IMR-90 (cell line): ENCODE measurements at regions not wholly inside any gene's neighbourhood (a gene's known extent, or its start where the extent isn't known, plus 50 kb on each side); places are given as distances from the start of the nearest gene placed in this dataset.

ENCODE experiments used
- ATAC-seq: fragments of 200-7000 bp; cut with Tn5 transposase; 2 replicates; pipeline ENCODE4 v1.9.1; 2020; ENCODE audit warnings: low read depth, mild to moderate bottlenecking, moderate library complexity
- BruUV-seq: library from RNA; stranded (reverse); fragments of 400-500 nt; replicated peaks from 2 replicates; lab custom pipeline; 2021; lab: Mats Ljungman, UMichigan
- CTCF ChIA-PET: fragments of 300-600 bp; formaldehyde crosslinking; extraction: SDS; loops from one replicate; lab custom pipeline; 2021; ENCODE audit warnings: antibody characterized with exemption; lab: Yijun Ruan, JAX
- POLR2A ChIA-PET: fragments of 300-600 bp; sonication (Branson Sonifier 250); formaldehyde crosslinking; loops from one replicate; lab custom pipeline; 2022; ENCODE audit warnings: antibody characterized with exemption; ENCODE audit not compliant: unreplicated experiment; lab: Charles Lee
- DNase-seq: peaks from one replicate; pipeline ENCODE4 v3.0.0; 2013
- H2AFZ ChIP-seq: replicated peaks from 2 replicates; pipeline ENCODE3; 2013; ENCODE audit warnings: low read length, mild to moderate bottlenecking; ENCODE audit not compliant: poor library complexity
- H2AK5ac ChIP-seq: 2 replicates; pipeline ENCODE4 v1.6.1; 2013; ENCODE audit warnings: low read depth, low read length, inconsistent platforms
- H2AK9ac ChIP-seq: replicated peaks from 2 replicates; pipeline ENCODE3; 2013; ENCODE audit warnings: mild to moderate bottlenecking, low read depth, low read length, moderate library complexity; ENCODE audit not compliant: poor library complexity
- H2BK120ac ChIP-seq: 2 replicates; pipeline ENCODE4 v1.6.1; 2013; ENCODE audit warnings: low read depth, low read length, inconsistent platforms
- H2BK15ac ChIP-seq: 3 replicates; pipeline ENCODE4 v1.6.1; 2013; ENCODE audit warnings: low read depth, low read length, inconsistent platforms
- H2BK20ac ChIP-seq: 2 replicates; pipeline ENCODE4 v1.6.1; 2013; ENCODE audit warnings: low read depth, mild to moderate bottlenecking, inconsistent platforms, low read length, moderate library complexity
- H2BK5ac ChIP-seq: 2 replicates; pipeline ENCODE4 v1.6.1; 2013; ENCODE audit warnings: mild to moderate bottlenecking, low read depth, low read length, inconsistent platforms; ENCODE audit not compliant: poor library complexity, severe bottlenecking
- H3K14ac ChIP-seq: replicated peaks from 2 replicates; pipeline ENCODE4 v1.6.1; 2013; ENCODE audit warnings: low read depth, low read length, inconsistent platforms
- H3K18ac ChIP-seq: 2 replicates; pipeline ENCODE4 v1.6.1; 2013; ENCODE audit warnings: low read depth, low read length, control low read depth
- H3K23ac ChIP-seq: 2 replicates; pipeline ENCODE4 v1.6.1; 2013; ENCODE audit warnings: low read depth, low read length, inconsistent platforms
- H3K27ac ChIP-seq: 2 replicates; pipeline ENCODE4 v1.5.1; 2013; ENCODE audit warnings: mild to moderate bottlenecking, control low read depth, low read length; ENCODE audit not compliant: insufficient read depth
- H3K27me3 ChIP-seq: 2 replicates; pipeline ENCODE4 v1.6.1; 2013; ENCODE audit warnings: low read length; ENCODE audit not compliant: control insufficient read depth, insufficient read depth
- H3K36me3 ChIP-seq: 2 replicates; pipeline ENCODE4 v1.6.1; 2013; ENCODE audit warnings: low read length, mixed read lengths; ENCODE audit not compliant: control insufficient read depth, insufficient read depth
- H3K4ac ChIP-seq: 2 replicates; pipeline ENCODE4 v1.6.1; 2013; ENCODE audit warnings: low read depth, low read length, inconsistent platforms
- H3K4me1 ChIP-seq: 2 replicates; pipeline ENCODE4 v1.6.1; 2013; ENCODE audit warnings: low read length, mixed read lengths; ENCODE audit not compliant: control insufficient read depth, insufficient read depth
- H3K4me2 ChIP-seq: 2 replicates; pipeline ENCODE4 v1.6.1; 2013; ENCODE audit warnings: low read depth, mild to moderate bottlenecking, control low read depth, low read length, moderate library complexity
- H3K4me3 ChIP-seq: 2 replicates; pipeline ENCODE4 v1.5.1; 2013; ENCODE audit warnings: low read depth, mild to moderate bottlenecking, control low read depth, low read length, moderate library complexity; ENCODE audit not compliant: insufficient read depth
- H3K56ac ChIP-seq: 2 replicates; pipeline ENCODE4 v1.6.1; 2013; ENCODE audit warnings: low read length, inconsistent platforms; ENCODE audit not compliant: insufficient read depth; ENCODE audit errors: extremely low read depth
- H3K79me1 ChIP-seq, 2 experiments: 2 replicates each; pipeline ENCODE4 v1.6.1; 2013; ENCODE audit warnings: low read length in 2 of 2, inconsistent platforms in 1 of 2, low read depth in 1 of 2
- H3K9ac ChIP-seq: 2 replicates; pipeline ENCODE4 v1.6.1; 2013; ENCODE audit warnings: low read depth, low read length, control low read depth
- H3K9me1 ChIP-seq: 2 replicates; pipeline ENCODE4 v1.6.1; 2013; ENCODE audit warnings: low read length, inconsistent platforms; ENCODE audit not compliant: insufficient read depth
- H3K9me3 ChIP-seq: 2 replicates; pipeline ENCODE4 v1.6.1; 2013; ENCODE audit warnings: low read length; ENCODE audit not compliant: control insufficient read depth, insufficient read depth
- H4K20me1 ChIP-seq: 2 replicates; pipeline ENCODE4 v1.6.1; 2013; ENCODE audit warnings: low read length, inconsistent platforms; ENCODE audit not compliant: insufficient read depth
- H4K5ac ChIP-seq: 2 replicates; pipeline ENCODE4 v1.6.1; 2013; ENCODE audit warnings: mild to moderate bottlenecking, low read depth, low read length, control low read depth
- H4K8ac ChIP-seq, 2 experiments: 2 replicates each; pipeline ENCODE4 v1.6.1; 2013; ENCODE audit warnings: low read depth in 2 of 2, low read length in 2 of 2, control low read depth in 1 of 2, inconsistent platforms in 1 of 2
- H4K91ac ChIP-seq: 2 replicates; pipeline ENCODE4 v1.6.1; 2013; ENCODE audit warnings: low read depth, low read length, inconsistent platforms; ENCODE audit not compliant: insufficient read depth
- BHLHE40 ChIP-seq: fragments of 150-350 bp; IDR thresholded peaks from 2 replicates; pipeline ENCODE4 v1.6.1; 2016; ENCODE audit warnings: mild to moderate bottlenecking, low read depth, low read length
- CEBPB ChIP-seq: IDR thresholded peaks from 2 replicates; pipeline ENCODE4 v1.6.1; 2012; ENCODE audit warnings: low read depth, low read length, improper control_type of control experiment
- CHD1 ChIP-seq: IDR thresholded peaks from 2 replicates; pipeline ENCODE4 v1.6.1; 2012; ENCODE audit warnings: low read depth, low read length, improper control_type of control experiment
- FOS ChIP-seq: fragments of 150-350 bp; IDR thresholded peaks from 2 replicates; pipeline ENCODE4 v1.6.1; 2016; ENCODE audit warnings: low read depth, low read length
- MAZ ChIP-seq: IDR thresholded peaks from 2 replicates; pipeline ENCODE4 v1.6.1; 2012; ENCODE audit warnings: low read depth, mild to moderate bottlenecking, low read length, improper control_type of control experiment, moderate library complexity, borderline replicate concordance
- MXI1 ChIP-seq: IDR thresholded peaks from 2 replicates; pipeline ENCODE4 v1.6.1; 2012; ENCODE audit warnings: low read depth, mild to moderate bottlenecking, low read length, moderate library complexity, borderline replicate concordance
- NFE2L2 ChIP-seq: fragments of 150-350 bp; IDR thresholded peaks from 2 replicates; pipeline ENCODE4 v1.6.1; 2016; ENCODE audit warnings: low read depth, mild to moderate bottlenecking, low read length
- POLR2A ChIP-seq: IDR thresholded peaks from 2 replicates; pipeline ENCODE4 v1.6.1; 2012; ENCODE audit warnings: mild to moderate bottlenecking, low read depth, low read length
- RAD21 ChIP-seq: IDR thresholded peaks from 2 replicates; pipeline ENCODE4 v1.6.1; 2012; ENCODE audit warnings: low read length, improper control_type of control experiment
- RCOR1 ChIP-seq: IDR thresholded peaks from 2 replicates; pipeline ENCODE4 v1.6.1; 2012; ENCODE audit warnings: mild to moderate bottlenecking, low read length, improper control_type of control experiment; ENCODE audit not compliant: insufficient replicate concordance
- RFX5 ChIP-seq: IDR thresholded peaks from 2 replicates; pipeline ENCODE4 v1.8.0; 2012; ENCODE audit warnings: low read depth, mild to moderate bottlenecking, low read length, moderate library complexity
- SMC3 ChIP-seq: fragments of 150-350 bp; IDR thresholded peaks from 2 replicates; pipeline ENCODE4 v1.6.1; 2016; ENCODE audit warnings: low read depth, mild to moderate bottlenecking, antibody characterized with exemption, low read length, moderate library complexity
- WGBS, 2 experiments: methylation state at CpG; one replicate each; pipeline versions ENCODE4 v1.1.5 to v1.1.7; 2013; ENCODE audit warnings: missing lambda C conversion rate in 2 of 2; ENCODE audit not compliant: insufficient read length in 1 of 2; ENCODE audit errors: extremely low coverage in 2 of 2; 5-methylcytosine and 5-hydroxymethylcytosine counted together
- dilution Hi-C: fragments of 300-500 bp; cut with HindIII; formaldehyde crosslinking; loops from one replicate; pipeline ENCODE4 v1.14.3; 2018; ENCODE audit warnings: low sequenced_read_pairs; ENCODE audit not compliant: unreplicated experiment
- in situ Hi-C: fragments of 300-500 bp; cut with MboI; formaldehyde crosslinking; loops from 3 replicates; pipeline ENCODE4 v1.14.3; 2019; ENCODE audit warnings: low sequenced_read_pairs, inconsistent platforms, mixed read lengths
- intact Hi-C: fragments of 100-400 bp; cut with micrococcal nuclease; formaldehyde crosslinking; loops from 2 replicates; pipeline ENCODE4 v1.10.0; 2022
- TF ChIP-seq, protein P1 (sequence below): conservative IDR thresholded peaks from 2 replicates; pipeline ENCODE4 v1.5.1; 2012; ENCODE audit warnings: mild to moderate bottlenecking, low read depth, low read length, improper control_type of control experiment
- TF ChIP-seq, protein P2 (sequence below): fragments of 150-350 bp; IDR thresholded peaks from 2 replicates; pipeline ENCODE4 v1.6.1; 2016; ENCODE audit warnings: low read depth, mild to moderate bottlenecking, low read length, moderate library complexity, borderline replicate concordance
- TF ChIP-seq, protein P3 (sequence below): fragments of 150-350 bp; IDR thresholded peaks from 2 replicates; pipeline ENCODE4 v1.6.1; 2017; ENCODE audit warnings: mild to moderate bottlenecking, antibody characterized with exemption, low read length, low read depth

DNA sequence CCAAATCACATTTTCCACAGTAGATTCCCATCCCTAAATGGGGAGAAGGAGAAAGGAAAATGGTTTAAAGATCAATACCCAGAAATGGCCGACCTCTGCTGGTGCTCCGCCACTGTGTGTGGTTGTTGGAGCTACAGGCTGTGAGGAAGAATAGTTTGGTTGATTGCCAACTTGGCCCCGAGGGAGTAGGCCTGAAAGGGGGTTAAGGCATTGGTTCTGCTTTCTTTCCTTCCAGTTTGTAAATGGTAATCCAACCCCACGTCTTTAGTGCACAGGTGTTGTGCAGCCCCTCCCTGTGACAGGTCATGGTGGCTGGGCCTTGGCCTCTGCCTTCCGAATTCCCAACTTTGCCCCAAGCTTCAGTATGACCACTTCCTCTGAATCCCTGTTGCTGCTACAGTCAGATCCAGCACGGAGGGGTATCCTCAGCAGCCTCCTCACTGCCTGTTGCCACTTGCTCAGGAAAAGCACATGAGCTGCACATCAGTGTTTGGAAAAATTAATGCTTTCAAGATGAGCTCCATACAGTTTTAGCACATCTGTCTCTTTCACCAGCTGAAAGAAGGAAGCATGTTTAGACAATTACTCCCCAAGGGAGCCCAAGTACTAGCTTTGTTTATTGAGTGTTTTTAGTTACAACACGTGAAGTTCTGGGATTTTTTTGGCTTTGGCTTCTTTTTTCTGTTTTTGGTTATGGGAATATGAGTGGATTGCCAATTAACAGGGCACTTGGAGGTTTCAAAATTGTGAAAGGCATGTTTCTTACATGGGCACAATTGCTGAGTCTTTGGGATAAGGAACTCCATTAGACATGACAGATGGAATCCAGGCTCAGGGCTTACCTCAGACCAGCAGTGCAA, 92.3 kb upstream of the ROPN1 start:
- peaks cover 7% of the 10 kb centered on the region for H3K27me3 ChIP-seq
- H3K27ac ChIP-seq: no peak overlapping the region
- ATAC-seq (peak; percentile 61), DNase-seq (peak; percentile 20)
- no peak overlapping the region for H3K4me3 ChIP-seq
- H3K9me3 ChIP-seq: no peaks in the 10 kb centered on the region
- H4K5ac ChIP-seq: no peak overlapping the region
- no peak overlapping the region for H2BK120ac ChIP-seq
- intact Hi-C loops (loop anchor here (5.0 kb wide), 1 partner anchor 198 kb away; no protein-coding TSS in a partner anchor), in situ Hi-C loops (no loop called here), dilution Hi-C loops (no loop called here)
- H2AFZ ChIP-seq: no peak overlapping the region
- H2BK15ac ChIP-seq: no peak overlapping the region
- no peaks in the 10 kb centered on the region; the same call in 1 of the 2 replicates for H4K20me1 ChIP-seq
- H4K91ac ChIP-seq: no peak overlapping the region
- no peak overlapping the region for H2BK5ac ChIP-seq
- peaks cover 2% of the 10 kb centered on the region; the same call in 1 of the 2 replicates for H3K4me1 ChIP-seq
- H2BK20ac ChIP-seq: no peak overlapping the region
- H3K36me3 ChIP-seq: no peaks in the 10 kb centered on the region
- ChIA-PET CTCF (no interaction called here), POLR2A (no interaction called here)
- H3K79me1 ChIP-seq: no peaks in the 10 kb centered on the region; a peak in 1 of 4 replicates
- 80% methylated on average over 1 of the region's 7 CpGs; no CpG with 5 or more reads in 1 of the 2 experiments for WGBS, 2 experiments
- H3K4me2 ChIP-seq: no peak overlapping the region
- no TSS peak for BruUV-seq
- H3K9ac ChIP-seq: no peak overlapping the region
- H3K56ac ChIP-seq: no peak overlapping the region
- no peak overlapping the region for H3K23ac ChIP-seq
- H3K18ac ChIP-seq: no peak overlapping the region
- H2AK9ac ChIP-seq: no peak overlapping the region
- H3K14ac ChIP-seq: no peak overlapping the region
- no peak overlapping the region for H3K4ac ChIP-seq
- no peak overlapping the region for H2AK5ac ChIP-seq
- no peaks in the 10 kb centered on the region for H3K9me1 ChIP-seq
- H4K8ac ChIP-seq: no peak overlapping the region
- TF ChIP-seq SMC3 (no peak), POLR2A (no peak), RAD21 (no peak), MAZ (no peak), MXI1 (no peak), CEBPB (no peak), RFX5 (no peak), FOS (no peak), BHLHE40 (no peak), NFE2L2 (no peak), RCOR1 (no peak), CHD1 (no peak)
- TF ChIP-seq, protein P1, sequence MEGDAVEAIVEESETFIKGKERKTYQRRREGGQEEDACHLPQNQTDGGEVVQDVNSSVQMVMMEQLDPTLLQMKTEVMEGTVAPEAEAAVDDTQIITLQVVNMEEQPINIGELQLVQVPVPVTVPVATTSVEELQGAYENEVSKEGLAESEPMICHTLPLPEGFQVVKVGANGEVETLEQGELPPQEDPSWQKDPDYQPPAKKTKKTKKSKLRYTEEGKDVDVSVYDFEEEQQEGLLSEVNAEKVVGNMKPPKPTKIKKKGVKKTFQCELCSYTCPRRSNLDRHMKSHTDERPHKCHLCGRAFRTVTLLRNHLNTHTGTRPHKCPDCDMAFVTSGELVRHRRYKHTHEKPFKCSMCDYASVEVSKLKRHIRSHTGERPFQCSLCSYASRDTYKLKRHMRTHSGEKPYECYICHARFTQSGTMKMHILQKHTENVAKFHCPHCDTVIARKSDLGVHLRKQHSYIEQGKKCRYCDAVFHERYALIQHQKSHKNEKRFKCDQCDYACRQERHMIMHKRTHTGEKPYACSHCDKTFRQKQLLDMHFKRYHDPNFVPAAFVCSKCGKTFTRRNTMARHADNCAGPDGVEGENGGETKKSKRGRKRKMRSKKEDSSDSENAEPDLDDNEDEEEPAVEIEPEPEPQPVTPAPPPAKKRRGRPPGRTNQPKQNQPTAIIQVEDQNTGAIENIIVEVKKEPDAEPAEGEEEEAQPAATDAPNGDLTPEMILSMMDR: no peak
- TF ChIP-seq, protein P2, sequence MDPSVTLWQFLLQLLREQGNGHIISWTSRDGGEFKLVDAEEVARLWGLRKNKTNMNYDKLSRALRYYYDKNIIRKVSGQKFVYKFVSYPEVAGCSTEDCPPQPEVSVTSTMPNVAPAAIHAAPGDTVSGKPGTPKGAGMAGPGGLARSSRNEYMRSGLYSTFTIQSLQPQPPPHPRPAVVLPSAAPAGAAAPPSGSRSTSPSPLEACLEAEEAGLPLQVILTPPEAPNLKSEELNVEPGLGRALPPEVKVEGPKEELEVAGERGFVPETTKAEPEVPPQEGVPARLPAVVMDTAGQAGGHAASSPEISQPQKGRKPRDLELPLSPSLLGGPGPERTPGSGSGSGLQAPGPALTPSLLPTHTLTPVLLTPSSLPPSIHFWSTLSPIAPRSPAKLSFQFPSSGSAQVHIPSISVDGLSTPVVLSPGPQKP: no peak
- TF ChIP-seq, protein P3, sequence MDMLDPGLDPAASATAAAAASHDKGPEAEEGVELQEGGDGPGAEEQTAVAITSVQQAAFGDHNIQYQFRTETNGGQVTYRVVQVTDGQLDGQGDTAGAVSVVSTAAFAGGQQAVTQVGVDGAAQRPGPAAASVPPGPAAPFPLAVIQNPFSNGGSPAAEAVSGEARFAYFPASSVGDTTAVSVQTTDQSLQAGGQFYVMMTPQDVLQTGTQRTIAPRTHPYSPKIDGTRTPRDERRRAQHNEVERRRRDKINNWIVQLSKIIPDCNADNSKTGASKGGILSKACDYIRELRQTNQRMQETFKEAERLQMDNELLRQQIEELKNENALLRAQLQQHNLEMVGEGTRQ: no peak
